ENCODE measurements at regions not wholly inside any gene's neighbourhood (a gene's known extent, or its start where the extent isn't known, plus 50 kb on each side); places are given as distances from the start of the nearest gene placed in this dataset.
"Not testable (repeated sequence)": the region's sequence is repeated elsewhere in the genome, so short reads cannot be mapped to it uniquely, and the experiment has no call there.

GRCh38 chr20:48521121-48521520 lies 306.7 kb downstream of the PREX1 start:
- no peak for DNase-seq

DNA sequence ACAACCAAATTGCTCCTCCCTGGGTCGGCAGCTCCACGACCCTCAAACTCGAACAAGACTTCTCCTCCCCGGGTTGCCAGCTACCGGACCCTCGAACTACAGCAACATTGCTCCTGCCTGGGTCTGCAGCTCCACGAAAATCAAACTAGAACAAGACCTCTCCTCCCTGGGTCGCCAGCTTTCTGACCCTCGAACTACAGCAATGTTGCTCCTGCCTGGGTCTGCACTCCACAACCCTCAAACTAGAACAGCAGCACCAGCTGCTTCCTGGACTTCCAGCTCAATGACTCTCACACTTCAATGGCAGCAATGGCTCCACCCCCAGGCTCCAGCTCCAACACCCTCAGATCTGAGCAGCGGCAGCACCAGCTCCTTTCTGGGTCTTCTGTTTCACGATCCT lies 311.6 kb downstream of the PREX1 start:
- in situ Hi-C loops (cut with HindIII; ENCODE audit: low pct_ligation_motif_present, low sequenced_read_pairs); DNase-seq; H3K36me3 ChIP-seq (replicated peaks): not testable (repeated sequence)

More at GRCh38 chr20:48521121-48521520, 306.7 kb downstream of the PREX1 start:
- Histone ChIP-seq H3K27me3 (replicated peaks) (no peaks in the 10 kb centered on the region), H3K27ac (no peak overlapping the region), H3K36me3 (replicated peaks) (no peaks in the 10 kb centered on the region), H3K4me3 (ENCODE audit: low read depth, low read length) (no peak overlapping the region)
- no peak for TF ChIP-seq CTCF (IDR thresholded peaks at IDR 0.05; ENCODE audit: low read depth, low read length, missing control alignments)
- in situ Hi-C loops (cut with HindIII; ENCODE audit: low pct_ligation_motif_present, low sequenced_read_pairs): no loop called here

DNA sequence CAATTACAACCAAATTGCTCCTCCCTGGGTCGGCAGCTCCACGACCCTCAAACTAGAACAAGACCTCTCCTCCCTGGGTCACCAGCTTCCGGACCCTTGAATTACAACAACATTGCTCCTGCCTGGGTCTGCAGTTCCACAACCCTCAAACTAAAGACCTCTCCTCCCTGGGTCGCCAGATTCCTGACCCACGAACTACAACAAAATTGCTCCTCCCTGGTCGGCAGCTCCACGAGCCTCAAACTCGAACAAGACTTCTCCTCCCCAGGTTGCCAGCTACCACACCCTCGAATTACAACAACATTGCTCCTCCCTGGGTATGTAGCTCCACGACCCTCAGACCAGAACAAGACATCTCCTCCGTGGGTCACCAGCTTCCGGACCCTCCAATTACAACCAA lies 313.2 kb downstream of the PREX1 start:
- H3K4me3 ChIP-seq (ENCODE audit: low read depth, low read length); H3K36me3 ChIP-seq (replicated peaks); H3K27ac ChIP-seq; H3K27me3 ChIP-seq (replicated peaks); in situ Hi-C loops (cut with HindIII; ENCODE audit: low pct_ligation_motif_present, low sequenced_read_pairs); DNase-seq: not testable (repeated sequence)

More for the DNA sequence above, 311.6 kb downstream of the PREX1 start:
- not testable (repeated sequence) for H3K4me3 ChIP-seq (ENCODE audit: low read depth, low read length); H3K27me3 ChIP-seq (replicated peaks); H3K27ac ChIP-seq

DNA sequence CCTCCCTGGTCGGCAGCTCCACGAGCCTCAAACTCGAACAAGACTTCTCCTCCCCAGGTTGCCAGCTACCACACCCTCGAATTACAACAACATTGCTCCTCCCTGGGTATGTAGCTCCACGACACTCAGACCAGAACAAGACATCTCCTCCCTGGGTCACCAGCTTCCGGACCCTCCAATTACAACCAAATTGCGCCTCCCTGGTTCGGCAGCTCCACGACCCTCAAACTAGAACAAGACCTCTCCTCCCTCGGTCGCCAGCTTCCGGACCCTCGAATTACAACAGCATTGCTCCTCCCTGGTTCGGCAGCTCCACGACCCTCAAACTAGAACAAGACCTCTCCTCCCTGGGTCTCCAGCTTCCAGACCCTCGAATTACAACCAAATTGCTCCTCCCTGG lies 315.3 kb downstream of the PREX1 start:
- DNase-seq; H3K27me3 ChIP-seq (replicated peaks); H3K36me3 ChIP-seq (replicated peaks); in situ Hi-C loops (cut with HindIII; ENCODE audit: low pct_ligation_motif_present, low sequenced_read_pairs); H3K4me3 ChIP-seq (ENCODE audit: low read depth, low read length); H3K27ac ChIP-seq: not testable (repeated sequence)

GRCh38 chr20:48505066-48505465 lies 322.7 kb downstream of the PREX1 start:
- in situ Hi-C loops (cut with HindIII; ENCODE audit: low pct_ligation_motif_present, low sequenced_read_pairs); H3K36me3 ChIP-seq (replicated peaks); DNase-seq; H3K4me3 ChIP-seq (ENCODE audit: low read depth, low read length); H3K27me3 ChIP-seq (replicated peaks); H3K27ac ChIP-seq: not testable (repeated sequence)

GRCh38 chr20:48503166-48503815 lies 324.5 kb downstream of the PREX1 start:
- no peaks in the 10 kb centered on the region for H3K27me3 ChIP-seq (replicated peaks)
- H3K27ac ChIP-seq: no peak overlapping the region
- H3K36me3 ChIP-seq (replicated peaks): no peaks in the 10 kb centered on the region
- no peak for DNase-seq
- in situ Hi-C loops (cut with HindIII; ENCODE audit: low pct_ligation_motif_present, low sequenced_read_pairs): no loop called here
- TF ChIP-seq CTCF (IDR thresholded peaks at IDR 0.05; ENCODE audit: low read depth, low read length, missing control alignments): no peak
- H3K4me3 ChIP-seq (ENCODE audit: low read depth, low read length): no peak overlapping the region

- Histone ChIP-seq H3K27ac (no peak overlapping the region), H3K27me3 (replicated peaks) (no peaks in the 10 kb centered on the region), H3K4me3 (ENCODE audit: low read depth, low read length) (no peak overlapping the region), H3K36me3 (replicated peaks) (no peaks in the 10 kb centered on the region)
- no peak for DNase-seq
- in situ Hi-C loops (cut with HindIII; ENCODE audit: low pct_ligation_motif_present, low sequenced_read_pairs): no loop called here
- TF ChIP-seq CTCF (IDR thresholded peaks at IDR 0.05; ENCODE audit: low read depth, low read length, missing control alignments): no peak
These were observed 325.0 kb downstream of the PREX1 start for GRCh38 chr20:48502758-48503157.

GRCh38 chr20:48502016-48502415 lies 325.8 kb downstream of the PREX1 start:
- in situ Hi-C loops (cut with HindIII; ENCODE audit: low pct_ligation_motif_present, low sequenced_read_pairs): no loop called here

DNA sequence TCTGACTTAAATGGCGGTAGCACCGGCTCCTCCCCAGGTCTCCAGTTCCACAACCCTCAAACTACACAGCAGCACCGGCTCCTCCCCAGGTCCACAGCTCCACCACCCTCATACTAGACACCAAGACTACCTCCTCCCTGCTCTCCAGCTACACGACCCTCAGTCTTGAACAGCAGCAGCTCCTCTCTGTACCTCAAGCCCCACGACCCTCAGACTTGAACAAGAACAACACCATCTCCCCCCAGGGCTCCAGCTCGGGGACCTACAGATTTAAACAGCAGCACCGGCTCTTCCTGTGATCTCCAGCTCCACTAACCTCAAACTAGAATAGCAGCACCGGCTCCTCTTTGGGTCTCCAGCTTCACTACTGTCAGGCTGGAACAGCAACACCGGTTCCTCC lies 326.9 kb downstream of the PREX1 start:
- H3K36me3 ChIP-seq (replicated peaks); H3K4me3 ChIP-seq (ENCODE audit: low read depth, low read length); in situ Hi-C loops (cut with HindIII; ENCODE audit: low pct_ligation_motif_present, low sequenced_read_pairs); DNase-seq; H3K27me3 ChIP-seq (replicated peaks); H3K27ac ChIP-seq: not testable (repeated sequence)

More at GRCh38 chr20:48502016-48502415, 325.8 kb downstream of the PREX1 start:
- Histone ChIP-seq H3K36me3 (replicated peaks) (no peaks in the 10 kb centered on the region), H3K27ac (no peak overlapping the region), H3K4me3 (ENCODE audit: low read depth, low read length) (no peak overlapping the region), H3K27me3 (replicated peaks) (no peaks in the 10 kb centered on the region)
- no peak for TF ChIP-seq CTCF (IDR thresholded peaks at IDR 0.05; ENCODE audit: low read depth, low read length, missing control alignments)
- no peak for DNase-seq

DNA sequence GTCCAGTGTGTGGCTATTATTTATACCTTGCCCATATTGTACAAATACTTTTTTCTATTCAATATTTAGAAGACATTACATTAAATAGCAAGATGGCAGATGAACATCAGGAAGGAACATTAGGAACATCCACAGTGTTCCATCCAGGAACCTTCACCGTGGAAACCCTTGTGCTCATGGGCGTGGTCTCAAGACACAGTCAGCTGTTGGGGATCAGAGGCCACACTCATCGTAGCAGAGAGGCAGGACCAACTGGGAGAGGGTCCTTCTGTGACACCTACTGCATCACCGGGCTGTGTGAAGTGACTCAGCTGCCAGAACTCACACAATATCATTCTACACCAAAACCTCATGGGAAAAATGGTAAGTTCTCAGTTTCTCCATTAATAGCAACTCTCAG lies 328.9 kb downstream of the PREX1 start:
- DNase-seq; in situ Hi-C loops (cut with HindIII; ENCODE audit: low pct_ligation_motif_present, low sequenced_read_pairs); H3K4me3 ChIP-seq (ENCODE audit: low read depth, low read length); H3K36me3 ChIP-seq (replicated peaks); H3K27ac ChIP-seq; H3K27me3 ChIP-seq (replicated peaks): not testable (repeated sequence)

GRCh38 chr20:48498125-48498524 lies 329.7 kb downstream of the PREX1 start:
- H3K27ac ChIP-seq; H3K36me3 ChIP-seq (replicated peaks); in situ Hi-C loops (cut with HindIII; ENCODE audit: low pct_ligation_motif_present, low sequenced_read_pairs); DNase-seq; H3K27me3 ChIP-seq (replicated peaks); H3K4me3 ChIP-seq (ENCODE audit: low read depth, low read length): not testable (repeated sequence)

Measured in brain microvascular endothelial cell (primary cell).